K562 (cell line): ENCODE measurements at regions not wholly inside any gene's neighbourhood (a gene's known extent, or its start where the extent isn't known, plus 50 kb on each side); places are given as distances from the start of the nearest gene placed in this dataset.

ENCODE experiments used
- ATAC-seq: fragments of 200-7000 bp; cut with Tn5 transposase; 3 replicates; pipeline ENCODE4 v1.9.1; 2020; ENCODE audit warnings: moderate library complexity
- BruUV-seq: library from RNA; stranded (reverse); fragments of 400-500 nt; replicated peaks from 2 replicates; lab custom pipeline; 2021; lab: Mats Ljungman, UMichigan
- CTCF ChIA-PET: fragments of 300-600 bp; formaldehyde crosslinking; extraction: SDS; loops from one replicate; lab custom pipeline; 2021; ENCODE audit warnings: low intra/inter-chr PET ratio; lab: Yijun Ruan, JAX
- POLR2A ChIA-PET: fragments of 300-600, 350-650 bp; sonication (Branson Sonifier 250); formaldehyde crosslinking; extraction: SDS; loops from one replicate; lab custom pipeline; 2021; ENCODE audit warnings: antibody characterized with exemption, inconsistent platforms; lab: Yijun Ruan, JAX
- DNase-seq, 4 experiments: peaks; one replicate each; pipeline versions ENCODE4 v3.0.0 to v3.0.0-alpha.2; 2011 to 2018; ENCODE audit warnings: low spot score in 3 of 4, mixed read lengths in 3 of 4; ENCODE audit errors: extremely low read depth in 1 of 4
- FAIRE-seq: peaks from 2 replicates; lab custom pipeline; 2011; peaks lifted over from hg19 to GRCh38; lab: Jason Lieb, UNC
- H2AFZ ChIP-seq: 2 replicates; pipeline ENCODE4 v1.6.0; 2011; ENCODE audit warnings: low read depth, low read length, control low read depth, inconsistent platforms
- H3K27ac ChIP-seq: fragments of 200-600 bp; 3 replicates; pipeline ENCODE4 v1.8.0; 2011; ENCODE audit warnings: low read depth, mild to moderate bottlenecking, control low read depth, inconsistent platforms, low read length, moderate library complexity, mixed read lengths; ENCODE audit errors: extremely low read depth
- H3K27me3 ChIP-seq, 2 experiments: fragments of 300-600 bp in 1 of 2; 2 replicates in 1 of 2; 3 replicates in 1 of 2; pipeline versions ENCODE4 v1.6.0 to v1.8.0; 2011; ENCODE audit warnings: inconsistent platforms in 2 of 2, low read length in 2 of 2, mild to moderate bottlenecking in 1 of 2, mixed read lengths in 1 of 2, moderate library complexity in 1 of 2; ENCODE audit not compliant: control insufficient read depth in 2 of 2, insufficient read depth in 2 of 2
- H3K36me3 ChIP-seq: fragments of 300-600 bp; 3 replicates; pipeline ENCODE4 v1.8.0; 2011; ENCODE audit warnings: mild to moderate bottlenecking, low read length, inconsistent platforms; ENCODE audit not compliant: control insufficient read depth, insufficient read depth
- H3K4me1 ChIP-seq, 2 experiments: fragments of 200-600 bp in 1 of 2; replicated peaks in 1 of 2; 2 replicates in 1 of 2; 3 replicates in 1 of 2; pipeline versions ENCODE4 v1.5.1 to v1.8.0; 2011; ENCODE audit warnings: inconsistent platforms in 2 of 2, low read length in 2 of 2, mild to moderate bottlenecking in 1 of 2, mixed read lengths in 1 of 2, moderate library complexity in 1 of 2; ENCODE audit not compliant: control insufficient read depth in 2 of 2, insufficient read depth in 2 of 2
- H3K4me2 ChIP-seq: 2 replicates; pipeline ENCODE4 v1.6.1; 2011; ENCODE audit warnings: low read length, control low read depth, inconsistent platforms, mixed read lengths; ENCODE audit not compliant: insufficient read depth
- H3K4me3 ChIP-seq: fragments of 200-600 bp; sonication (generic), shearing (Covaris generic); 2 replicates; pipeline ENCODE4 v1.5.1; 2016; ENCODE audit warnings: control low read depth, inconsistent platforms
- H3K79me2 ChIP-seq: fragments of 200-600 bp; 3 replicates; pipeline ENCODE4 v1.8.0; 2011; ENCODE audit warnings: low read length, inconsistent platforms; ENCODE audit not compliant: control insufficient read depth, insufficient read depth
- H3K9ac ChIP-seq, 2 experiments: 2 replicates each; pipeline versions ENCODE4 v1.6.0 to v1.6.1; 2011; ENCODE audit warnings: low read depth in 2 of 2, low read length in 2 of 2, control low read depth in 1 of 2, inconsistent platforms in 1 of 2, mild to moderate bottlenecking in 1 of 2, mixed read lengths in 1 of 2; ENCODE audit not compliant: insufficient read depth in 1 of 2
- H3K9me1 ChIP-seq: one replicate; pipeline ENCODE4 v1.6.0; 2011; ENCODE audit warnings: inconsistent platforms, mild to moderate bottlenecking, low read length, moderate library complexity; ENCODE audit not compliant: control insufficient read depth, insufficient read depth
- H3K9me3 ChIP-seq: replicated peaks from 2 replicates; pipeline ENCODE4 v1.5.1; 2011; ENCODE audit warnings: low read depth, low read length, inconsistent platforms; ENCODE audit not compliant: control insufficient read depth, insufficient read depth
- H4K20me1 ChIP-seq: replicated peaks from 2 replicates; pipeline ENCODE4 v1.6.1; 2011; ENCODE audit warnings: low read length, inconsistent platforms, mixed read lengths; ENCODE audit not compliant: control insufficient read depth, insufficient read depth
- ARNT ChIP-seq, 2 experiments: fragments of 450-650 bp; IDR thresholded peaks; 2 replicates each; pipeline ENCODE4 v1.6.1; 2016; ENCODE audit warnings: mild to moderate bottlenecking in 1 of 2
- HOXB6 ChIP-seq: fragments of 250-450 bp; sonication (Bioruptor Pico); IDR thresholded peaks from 2 replicates; pipeline ENCODE4 v1.5.1; 2022; ENCODE audit warnings: mild to moderate bottlenecking, borderline replicate concordance
- KAT2B ChIP-seq: IDR thresholded peaks from one replicate; pipeline ENCODE4 v1.6.1; 2012; ENCODE audit warnings: low read depth, mild to moderate bottlenecking, control low read depth, inconsistent platforms, low read length, moderate library complexity
- NCOA1 ChIP-seq: fragments of 450-650 bp; IDR thresholded peaks from 2 replicates; pipeline ENCODE4 v1.6.1; 2016; ENCODE audit warnings: low read depth
- RNF2 ChIP-seq: sonication (generic); IDR thresholded peaks from 2 replicates; pipeline ENCODE4 v1.6.1; 2016
- RUNX1 ChIP-seq: sonication (generic); IDR thresholded peaks from 2 replicates; pipeline ENCODE4 v1.6.1; 2016; ENCODE audit warnings: antibody characterized with exemption, low read depth
- TCF7 ChIP-seq: sonication (generic); IDR thresholded peaks from 2 replicates; pipeline ENCODE4 v1.6.1; 2016; ENCODE audit warnings: antibody characterized with exemption, borderline replicate concordance
- ZNF133 ChIP-seq: fragments of 250-450 bp; sonication (Bioruptor Pico); IDR thresholded peaks from 2 replicates; pipeline ENCODE4 v1.4.0; 2020; ENCODE audit warnings: mild to moderate bottlenecking
- WGBS: fragments of 100-300 bp; shearing (Covaris generic); methylation state at CpG from one replicate; pipeline ENCODE4 v1.1.6; 2016; ENCODE audit warnings: low coverage, mixed read lengths; ENCODE audit not compliant: insufficient coverage; ENCODE audit errors: missing lambda C conversion rate; 5-methylcytosine and 5-hydroxymethylcytosine counted together
- in situ Hi-C: fragments of 300-500 bp; cut with MboI; formaldehyde crosslinking; loops from 4 replicates; pipeline ENCODE4 v1.15.0; 2018; ENCODE audit warnings: inconsistent platforms, mixed read lengths
- intact Hi-C: fragments of 100-400 bp; cut with micrococcal nuclease; formaldehyde crosslinking; loops from 2 replicates; pipeline ENCODE4 v1.14.2; 2022
- TF ChIP-seq, protein P1 (sequence below): fragments of 200-800 bp; sonication (Bioruptor generic); IDR thresholded peaks from 2 replicates; pipeline ENCODE4 v1.6.1; 2016; ENCODE audit warnings: missing genetic modification characterization, missing compliant biosample characterization
- TF ChIP-seq, protein P2 (sequence below): fragments of 250-450 bp; sonication (Bioruptor Pico); IDR thresholded peaks from 2 replicates; pipeline ENCODE4 v1.4.0; 2020; ENCODE audit warnings: mild to moderate bottlenecking, moderate library complexity
- TF ChIP-seq, protein P3 (sequence below): fragments of 450-650 bp; IDR thresholded peaks from 2 replicates; pipeline ENCODE4 v1.6.1; 2018; ENCODE audit warnings: mild to moderate bottlenecking, low read depth; ENCODE audit not compliant: partially characterized antibody

DNA sequence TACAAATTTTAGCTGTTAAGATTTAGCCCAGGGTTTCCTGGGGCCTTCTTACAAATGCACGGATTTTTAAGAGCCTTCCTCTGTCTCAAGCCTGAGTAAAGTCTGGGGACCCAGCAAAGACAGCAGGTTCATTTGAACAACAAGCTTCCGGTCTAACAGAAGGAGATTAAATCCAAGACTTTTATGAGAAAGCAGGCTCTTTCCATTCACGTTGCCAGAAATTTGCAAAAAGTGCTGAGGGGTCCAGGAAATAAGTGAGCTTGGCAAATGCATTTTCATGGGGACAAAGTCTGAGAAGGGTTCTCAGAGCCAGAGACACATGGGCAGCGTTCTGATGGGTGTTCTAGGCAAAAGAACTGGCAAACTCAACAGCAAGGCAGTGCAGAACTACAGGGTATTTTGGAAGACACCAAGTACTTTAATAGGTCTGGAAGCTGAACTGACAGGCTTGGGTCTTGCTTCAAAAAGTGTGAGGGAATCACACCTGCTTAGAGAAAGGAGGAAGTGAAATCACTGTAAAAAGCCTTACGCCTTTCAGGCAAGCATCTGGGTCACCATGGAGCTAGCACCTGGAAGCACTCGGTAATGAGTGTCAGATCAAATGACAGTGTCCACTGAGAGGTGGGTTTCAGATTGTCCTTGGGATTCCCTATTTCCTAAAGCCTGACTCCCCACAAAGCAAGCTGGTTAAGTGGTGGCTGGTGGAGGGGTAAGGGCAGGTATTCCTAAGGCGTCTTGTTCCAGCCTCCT lies 115.8 kb upstream of the ARHGEF3 start:
- no peak for DNase-seq
- Histone ChIP-seq H3K27me3 (peaks cover 2 to 21% of the 10 kb centered on the region in 2 experiments; a peak in 3 of 5 replicates), H4K20me1 (no peaks in the 10 kb centered on the region), H3K9me1 (no peaks in the 10 kb centered on the region), H3K9me3 (no peaks in the 10 kb centered on the region), H2AFZ (no peak overlapping the region), H3K4me2 (no peak overlapping the region), H3K36me3 (no peaks in the 10 kb centered on the region), H3K79me2 (no peaks in the 10 kb centered on the region), H3K27ac (no peak overlapping the region), H3K4me1 (no peaks in the 10 kb centered on the region; a peak in 1 of 5 replicates), H3K9ac (no peak overlapping the region), H3K4me3 (no peak overlapping the region)
- no peak for ATAC-seq
- no peak for TF ChIP-seq TCF7
- TF ChIP-seq KAT2B: no peak
- TF ChIP-seq, protein P1, sequence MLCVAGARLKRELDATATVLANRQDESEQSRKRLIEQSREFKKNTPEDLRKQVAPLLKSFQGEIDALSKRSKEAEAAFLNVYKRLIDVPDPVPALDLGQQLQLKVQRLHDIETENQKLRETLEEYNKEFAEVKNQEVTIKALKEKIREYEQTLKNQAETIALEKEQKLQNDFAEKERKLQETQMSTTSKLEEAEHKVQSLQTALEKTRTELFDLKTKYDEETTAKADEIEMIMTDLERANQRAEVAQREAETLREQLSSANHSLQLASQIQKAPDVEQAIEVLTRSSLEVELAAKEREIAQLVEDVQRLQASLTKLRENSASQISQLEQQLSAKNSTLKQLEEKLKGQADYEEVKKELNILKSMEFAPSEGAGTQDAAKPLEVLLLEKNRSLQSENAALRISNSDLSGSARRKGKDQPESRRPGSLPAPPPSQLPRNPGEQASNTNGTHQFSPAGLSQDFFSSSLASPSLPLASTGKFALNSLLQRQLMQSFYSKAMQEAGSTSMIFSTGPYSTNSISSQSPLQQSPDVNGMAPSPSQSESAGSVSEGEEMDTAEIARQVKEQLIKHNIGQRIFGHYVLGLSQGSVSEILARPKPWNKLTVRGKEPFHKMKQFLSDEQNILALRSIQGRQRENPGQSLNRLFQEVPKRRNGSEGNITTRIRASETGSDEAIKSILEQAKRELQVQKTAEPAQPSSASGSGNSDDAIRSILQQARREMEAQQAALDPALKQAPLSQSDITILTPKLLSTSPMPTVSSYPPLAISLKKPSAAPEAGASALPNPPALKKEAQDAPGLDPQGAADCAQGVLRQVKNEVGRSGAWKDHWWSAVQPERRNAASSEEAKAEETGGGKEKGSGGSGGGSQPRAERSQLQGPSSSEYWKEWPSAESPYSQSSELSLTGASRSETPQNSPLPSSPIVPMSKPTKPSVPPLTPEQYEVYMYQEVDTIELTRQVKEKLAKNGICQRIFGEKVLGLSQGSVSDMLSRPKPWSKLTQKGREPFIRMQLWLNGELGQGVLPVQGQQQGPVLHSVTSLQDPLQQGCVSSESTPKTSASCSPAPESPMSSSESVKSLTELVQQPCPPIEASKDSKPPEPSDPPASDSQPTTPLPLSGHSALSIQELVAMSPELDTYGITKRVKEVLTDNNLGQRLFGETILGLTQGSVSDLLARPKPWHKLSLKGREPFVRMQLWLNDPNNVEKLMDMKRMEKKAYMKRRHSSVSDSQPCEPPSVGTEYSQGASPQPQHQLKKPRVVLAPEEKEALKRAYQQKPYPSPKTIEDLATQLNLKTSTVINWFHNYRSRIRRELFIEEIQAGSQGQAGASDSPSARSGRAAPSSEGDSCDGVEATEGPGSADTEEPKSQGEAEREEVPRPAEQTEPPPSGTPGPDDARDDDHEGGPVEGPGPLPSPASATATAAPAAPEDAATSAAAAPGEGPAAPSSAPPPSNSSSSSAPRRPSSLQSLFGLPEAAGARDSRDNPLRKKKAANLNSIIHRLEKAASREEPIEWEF (CRISPR knock-in tag): no peak
- TF ChIP-seq, protein P2, sequence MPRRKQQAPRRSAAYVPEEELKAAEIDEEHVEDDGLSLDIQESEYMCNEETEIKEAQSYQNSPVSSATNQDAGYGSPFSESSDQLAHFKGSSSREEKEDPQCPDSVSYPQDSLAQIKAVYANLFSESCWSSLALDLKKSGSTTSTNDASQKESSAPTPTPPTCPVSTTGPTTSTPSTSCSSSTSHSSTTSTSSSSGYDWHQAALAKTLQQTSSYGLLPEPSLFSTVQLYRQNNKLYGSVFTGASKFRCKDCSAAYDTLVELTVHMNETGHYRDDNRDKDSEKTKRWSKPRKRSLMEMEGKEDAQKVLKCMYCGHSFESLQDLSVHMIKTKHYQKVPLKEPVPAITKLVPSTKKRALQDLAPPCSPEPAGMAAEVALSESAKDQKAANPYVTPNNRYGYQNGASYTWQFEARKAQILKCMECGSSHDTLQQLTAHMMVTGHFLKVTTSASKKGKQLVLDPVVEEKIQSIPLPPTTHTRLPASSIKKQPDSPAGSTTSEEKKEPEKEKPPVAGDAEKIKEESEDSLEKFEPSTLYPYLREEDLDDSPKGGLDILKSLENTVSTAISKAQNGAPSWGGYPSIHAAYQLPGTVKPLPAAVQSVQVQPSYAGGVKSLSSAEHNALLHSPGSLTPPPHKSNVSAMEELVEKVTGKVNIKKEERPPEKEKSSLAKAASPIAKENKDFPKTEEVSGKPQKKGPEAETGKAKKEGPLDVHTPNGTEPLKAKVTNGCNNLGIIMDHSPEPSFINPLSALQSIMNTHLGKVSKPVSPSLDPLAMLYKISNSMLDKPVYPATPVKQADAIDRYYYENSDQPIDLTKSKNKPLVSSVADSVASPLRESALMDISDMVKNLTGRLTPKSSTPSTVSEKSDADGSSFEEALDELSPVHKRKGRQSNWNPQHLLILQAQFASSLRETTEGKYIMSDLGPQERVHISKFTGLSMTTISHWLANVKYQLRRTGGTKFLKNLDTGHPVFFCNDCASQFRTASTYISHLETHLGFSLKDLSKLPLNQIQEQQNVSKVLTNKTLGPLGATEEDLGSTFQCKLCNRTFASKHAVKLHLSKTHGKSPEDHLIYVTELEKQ: no peak
- no peak for TF ChIP-seq HOXB6 (CRISPR knock-in tag)
- no peak for TF ChIP-seq ZNF133 (CRISPR knock-in tag)
- TF ChIP-seq ARNT (IDR thresholded peaks at IDR 0.05): no peak
- TF ChIP-seq RUNX1: no peak
- TF ChIP-seq NCOA1: no peak
- TF ChIP-seq RNF2: no peak
- TF ChIP-seq, protein P3, sequence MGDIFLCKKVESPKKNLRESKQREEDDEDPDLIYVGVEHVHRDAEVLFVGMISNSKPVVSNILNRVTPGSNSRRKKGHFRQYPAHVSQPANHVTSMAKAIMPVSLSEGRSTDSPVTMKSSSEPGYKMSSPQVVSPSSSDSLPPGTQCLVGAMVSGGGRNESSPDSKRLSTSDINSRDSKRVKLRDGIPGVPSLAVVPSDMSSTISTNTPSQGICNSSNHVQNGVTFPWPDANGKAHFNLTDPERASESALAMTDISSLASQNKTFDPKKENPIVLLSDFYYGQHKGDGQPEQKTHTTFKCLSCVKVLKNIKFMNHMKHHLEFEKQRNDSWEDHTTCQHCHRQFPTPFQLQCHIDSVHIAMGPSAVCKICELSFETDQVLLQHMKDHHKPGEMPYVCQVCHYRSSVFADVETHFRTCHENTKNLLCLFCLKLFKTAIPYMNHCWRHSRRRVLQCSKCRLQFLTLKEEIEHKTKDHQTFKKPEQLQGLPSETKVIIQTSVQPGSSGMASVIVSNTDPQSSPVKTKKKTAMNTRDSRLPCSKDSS: no peak
- intact Hi-C loops (no loop called here), in situ Hi-C loops (no loop called here)
- no peak for FAIRE-seq
- ChIA-PET POLR2A (interaction anchor here (0.7 kb wide), 1 partner anchor 14 kb away, joined by 3 read pairs; no protein-coding TSS in a partner anchor), CTCF (no interaction called here)
- 7% methylated on average over 7 of the region's 7 CpGs for WGBS
- no TSS peak for BruUV-seq
